KOPT-K1 (cell line): ENCODE measurements at regions not wholly inside any gene's neighbourhood (a gene's known extent, or its start where the extent isn't known, plus 50 kb on each side); places are given as distances from the start of the nearest gene placed in this dataset.

Source experiments
- H3K27ac ChIP-seq: fragments of 200-600 bp; sonication (generic); 2 replicates; pipeline ENCODE4 v1.5.1; 2016; ENCODE audit warnings: antibody characterized with exemption, mild to moderate bottlenecking, low read depth, low read length; ENCODE audit not compliant: poor library complexity, severe bottlenecking
- H3K36me3 ChIP-seq: fragments of 200-600 bp; sonication (generic); 2 replicates; pipeline ENCODE4 v1.5.1; 2017; ENCODE audit warnings: antibody characterized with exemption, mild to moderate bottlenecking, low read length, moderate library complexity; ENCODE audit not compliant: insufficient read depth
- H3K9me3 ChIP-seq: fragments of 200-600 bp; sonication (generic); 2 replicates; pipeline ENCODE4 v1.5.1; 2017; ENCODE audit warnings: antibody characterized with exemption, low read length, mild to moderate bottlenecking; ENCODE audit not compliant: insufficient read depth, poor library complexity, severe bottlenecking

DNA sequence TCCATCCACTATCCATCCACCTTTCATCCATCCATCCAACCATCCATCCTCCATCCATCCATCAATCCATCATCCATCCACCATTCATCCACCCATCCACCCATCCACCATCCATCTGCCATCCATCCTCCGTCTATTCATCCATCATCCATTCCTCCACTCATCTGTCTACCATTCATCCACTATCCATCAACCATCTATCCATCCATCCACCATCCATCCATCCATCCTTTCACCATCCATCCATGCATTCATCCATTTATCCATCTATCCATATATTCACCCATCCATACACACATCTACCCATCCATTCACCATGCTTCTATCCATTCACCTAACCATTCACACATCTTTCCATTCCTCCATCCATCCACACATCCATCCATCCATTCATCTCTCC lies 207.0 kb upstream of the CDH4 start:
- Histone ChIP-seq H3K27ac (no peak overlapping the region), H3K9me3 (no peaks in the 10 kb centered on the region), H3K36me3 (no peaks in the 10 kb centered on the region)

DNA sequence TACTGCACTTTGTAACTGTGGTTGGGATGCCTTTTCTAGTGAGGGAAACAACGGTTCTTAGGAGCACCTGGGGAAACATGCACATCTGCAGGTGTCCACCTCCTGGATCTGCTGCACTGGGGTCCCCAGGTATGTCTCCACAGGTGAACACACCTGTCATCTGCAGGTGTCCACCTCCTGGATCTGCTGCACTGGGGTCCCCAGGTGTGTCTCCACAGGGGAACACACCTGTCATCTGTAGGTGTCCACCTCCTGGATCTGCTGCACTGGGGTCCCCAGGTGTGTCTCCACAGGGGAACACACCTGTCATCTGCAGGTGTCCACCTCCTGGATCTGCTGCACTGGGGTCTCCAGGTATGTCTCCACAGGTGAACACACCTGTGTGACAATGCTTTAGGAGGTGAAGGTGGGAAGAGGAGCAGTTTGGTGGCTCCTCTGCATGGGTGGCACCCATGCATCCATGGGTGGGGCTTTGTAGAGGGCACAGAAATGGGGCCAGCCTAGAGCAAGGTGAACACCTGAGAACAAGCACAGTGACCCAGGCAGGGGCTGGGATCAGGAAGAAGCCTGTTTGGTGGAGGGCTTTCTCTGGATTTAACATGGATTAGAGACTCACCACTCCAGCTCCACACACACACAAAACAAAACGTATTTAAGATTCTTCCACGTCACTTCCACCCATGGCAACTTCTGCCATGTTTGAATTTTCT lies 206.0 kb upstream of the CDH4 start:
- Histone ChIP-seq H3K36me3 (no peaks in the 10 kb centered on the region), H3K27ac (no peak overlapping the region), H3K9me3 (no peaks in the 10 kb centered on the region)

DNA sequence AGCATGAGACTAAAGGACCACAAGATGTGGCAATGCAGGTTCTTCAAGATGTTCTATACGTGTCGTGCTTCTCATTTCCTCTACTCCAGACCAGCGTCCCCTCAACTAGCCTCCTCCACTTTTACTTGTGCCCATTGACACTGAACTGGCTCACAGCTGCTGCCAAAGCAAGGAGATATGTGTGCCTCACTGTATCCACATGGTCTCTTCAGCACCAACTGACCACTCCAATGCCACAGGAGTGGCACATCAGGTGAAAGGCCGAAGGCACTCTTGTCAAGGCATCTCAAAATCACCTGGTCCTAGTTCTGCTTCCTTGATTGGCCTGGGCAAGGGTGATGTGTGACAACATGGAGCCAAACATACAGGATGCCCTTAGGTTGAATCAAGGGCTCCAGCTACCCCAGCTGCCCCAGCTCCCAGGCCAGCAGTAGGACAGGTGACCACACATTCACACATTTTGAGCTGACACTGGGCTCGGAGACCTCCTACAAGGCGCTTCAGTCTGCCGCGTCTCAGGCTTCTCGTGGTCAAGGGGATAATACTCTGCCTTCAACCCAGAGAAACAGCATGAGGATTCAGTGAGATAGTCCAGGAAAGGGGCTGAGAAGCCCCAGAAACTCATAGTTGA lies 205.2 kb upstream of the CDH4 start:
- Histone ChIP-seq H3K27ac (no peak overlapping the region), H3K9me3 (no peaks in the 10 kb centered on the region), H3K36me3 (no peaks in the 10 kb centered on the region)

DNA sequence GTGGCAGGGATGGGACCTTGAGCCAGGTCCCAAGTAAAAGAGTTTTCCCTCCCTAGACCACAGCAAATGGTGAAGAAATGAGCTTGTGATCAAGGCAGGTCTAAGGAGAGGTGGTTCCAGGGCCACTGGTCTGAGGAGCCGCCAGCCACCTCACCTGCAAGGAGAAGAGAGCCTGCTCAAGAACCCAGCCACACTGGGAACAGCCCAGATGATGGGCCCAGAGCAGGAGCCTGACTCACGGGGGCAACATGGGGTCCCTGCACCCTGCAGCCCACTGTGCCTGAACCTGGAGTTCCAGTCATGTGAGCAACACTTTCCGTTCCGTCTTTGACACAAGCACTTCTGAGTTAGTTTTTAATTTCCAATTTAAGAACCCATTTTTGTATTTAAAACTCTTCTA lies 204.5 kb upstream of the CDH4 start:
- Histone ChIP-seq H3K27ac (no peak overlapping the region), H3K9me3 (no peaks in the 10 kb centered on the region), H3K36me3 (no peaks in the 10 kb centered on the region)

DNA sequence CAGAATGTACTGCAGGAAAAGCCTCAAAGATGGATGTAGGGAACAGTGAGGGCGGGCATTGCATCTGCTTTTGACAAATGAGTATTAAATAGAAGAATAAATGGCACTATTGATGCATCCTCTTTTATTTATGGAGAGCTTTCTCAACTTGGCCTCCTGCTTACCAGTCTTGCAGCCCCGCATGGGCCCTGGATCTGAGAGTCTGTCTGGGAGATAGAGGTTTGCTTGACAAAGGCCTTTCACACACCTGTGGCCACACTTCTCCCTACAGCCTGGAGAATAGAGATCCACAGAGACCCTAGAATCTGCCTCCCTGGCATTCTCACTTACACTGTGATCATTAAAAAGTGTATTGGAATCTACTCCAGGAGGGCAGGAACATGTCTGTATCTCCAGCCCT lies 203.8 kb upstream of the CDH4 start:
- no peaks in the 10 kb centered on the region for H3K36me3 ChIP-seq
- H3K27ac ChIP-seq = no peak overlapping the region
- no peaks in the 10 kb centered on the region for H3K9me3 ChIP-seq

DNA sequence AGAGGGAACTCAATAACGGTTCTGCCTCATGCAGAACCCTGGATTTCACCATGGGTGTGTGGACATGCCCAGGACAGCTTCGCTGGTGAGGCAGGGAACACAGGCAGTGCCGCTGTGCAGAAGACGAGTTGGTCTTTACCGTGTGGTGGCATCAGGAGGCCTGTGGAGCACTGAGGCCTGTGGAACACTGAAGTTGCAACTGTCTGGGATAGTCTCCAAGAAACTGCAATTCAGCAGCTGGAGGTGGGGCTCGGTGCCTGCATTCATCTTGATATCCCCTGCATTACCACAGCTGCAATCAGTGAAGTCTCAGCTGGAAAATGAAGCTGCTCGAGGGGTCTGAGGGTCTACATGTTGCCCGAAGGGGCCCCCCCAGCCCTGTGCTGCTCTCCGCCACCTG lies 202.4 kb upstream of the CDH4 start:
- no peaks in the 10 kb centered on the region for H3K36me3 ChIP-seq
- H3K27ac ChIP-seq = no peak overlapping the region
- no peaks in the 10 kb centered on the region for H3K9me3 ChIP-seq

DNA sequence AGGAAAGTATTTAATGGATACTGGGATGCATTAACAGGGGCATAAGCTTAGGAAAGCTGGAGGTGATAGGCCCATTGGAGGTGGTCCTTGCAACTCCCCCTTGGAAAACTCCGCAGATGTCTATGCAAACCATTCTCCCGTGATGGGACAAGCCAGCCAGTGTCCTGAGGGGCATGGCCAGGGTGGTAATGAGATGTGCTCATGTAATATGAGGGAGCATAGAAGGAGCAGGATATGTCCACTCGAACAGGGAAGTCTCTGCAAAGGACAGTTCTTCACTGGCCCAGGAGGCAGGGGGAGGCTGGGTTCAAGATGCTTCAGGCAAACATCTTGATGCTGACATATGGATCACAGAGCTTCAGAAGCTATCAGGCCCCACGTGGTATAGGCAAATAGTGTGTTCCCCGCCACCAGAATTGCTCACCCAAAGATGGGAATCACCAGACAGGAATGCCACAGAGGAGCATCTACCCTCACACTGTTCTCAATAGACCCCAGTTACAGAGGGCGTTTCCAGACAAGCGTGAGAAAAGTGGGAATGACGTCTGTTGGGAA lies 201.6 kb upstream of the CDH4 start:
- Histone ChIP-seq H3K27ac (no peak overlapping the region), H3K9me3 (no peaks in the 10 kb centered on the region), H3K36me3 (no peaks in the 10 kb centered on the region)

DNA sequence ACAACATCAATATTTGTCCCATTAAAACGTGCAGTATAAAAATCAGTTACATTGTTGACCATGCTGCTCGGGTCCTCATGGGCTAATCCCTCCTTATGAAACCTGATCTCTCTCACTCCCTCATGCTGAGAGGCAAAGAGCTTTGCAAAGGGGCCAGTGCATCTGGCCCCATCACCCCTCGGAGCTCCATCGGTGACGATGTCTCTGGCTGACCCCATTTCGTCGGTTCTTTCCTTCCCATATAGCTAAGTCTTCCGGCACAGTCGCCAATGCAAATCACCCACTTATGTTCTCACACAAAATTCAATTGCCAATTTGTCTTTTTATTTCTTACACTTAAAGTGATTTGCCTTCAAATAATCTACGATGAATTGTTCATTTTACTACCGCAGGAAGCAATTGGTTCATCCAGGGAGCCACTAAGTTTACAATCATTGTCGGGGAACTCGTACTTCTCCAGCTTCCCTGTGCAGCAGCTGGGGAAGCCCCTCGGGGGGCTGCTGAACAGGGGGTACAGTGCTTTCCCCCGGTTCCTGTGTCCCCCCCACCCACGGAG lies 199.8 kb upstream of the CDH4 start:
- Histone ChIP-seq H3K9me3 (no peaks in the 10 kb centered on the region), H3K36me3 (no peaks in the 10 kb centered on the region), H3K27ac (no peak overlapping the region)

DNA sequence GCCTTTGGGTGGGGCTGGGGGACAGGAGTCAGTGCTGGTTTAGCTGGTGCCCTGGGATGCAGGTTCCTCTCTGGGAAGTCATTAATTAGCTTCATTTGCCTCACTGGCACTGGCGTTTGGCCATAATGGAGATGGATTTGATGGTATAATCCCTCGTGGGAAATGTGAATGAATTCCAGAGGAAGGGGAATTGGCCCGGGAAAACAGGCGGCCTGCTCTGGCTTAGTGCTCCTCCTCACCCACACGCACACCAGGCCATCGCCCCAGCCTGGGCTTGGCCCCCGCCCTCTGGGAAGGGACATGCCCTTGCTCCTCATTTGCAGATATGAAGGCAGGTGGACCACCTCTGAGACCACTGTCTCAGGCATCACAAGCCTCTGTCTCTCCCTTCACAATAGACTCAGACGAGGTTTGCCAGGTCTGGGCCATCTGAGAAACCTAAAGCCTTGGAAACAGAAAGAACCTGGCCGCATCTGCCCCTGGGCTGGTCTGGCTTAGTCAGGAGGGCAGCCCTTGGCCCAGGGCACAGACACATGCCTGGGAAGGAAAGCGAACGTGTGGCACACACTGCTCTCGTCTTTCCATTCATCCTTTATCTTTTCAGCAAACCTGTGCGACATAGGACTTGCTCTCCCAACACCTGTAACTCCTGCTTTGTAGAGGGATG lies 199.2 kb upstream of the CDH4 start:
- Histone ChIP-seq H3K36me3 (no peaks in the 10 kb centered on the region), H3K9me3 (no peaks in the 10 kb centered on the region), H3K27ac (no peak overlapping the region)

DNA sequence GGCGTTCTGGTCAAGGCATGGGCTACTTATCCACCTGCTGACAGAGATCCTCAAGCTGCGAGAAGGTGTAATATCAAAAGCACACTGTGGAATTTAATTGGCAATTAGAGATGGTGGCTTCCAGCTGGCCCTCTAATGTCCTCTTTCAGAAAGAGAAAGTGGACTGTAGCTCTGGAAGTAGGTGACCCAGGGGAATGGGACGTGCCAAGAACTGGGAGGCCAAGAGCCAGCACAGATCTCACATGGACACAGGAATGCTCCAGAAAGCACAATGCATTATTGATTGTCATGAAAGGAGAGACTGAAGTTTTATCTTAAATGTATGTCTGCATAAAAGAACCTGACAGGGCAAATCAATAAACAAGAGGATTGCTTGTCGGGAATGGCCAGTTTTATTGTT lies 198.6 kb upstream of the CDH4 start:
- no peaks in the 10 kb centered on the region for H3K9me3 ChIP-seq
- H3K27ac ChIP-seq = no peak overlapping the region
- no peaks in the 10 kb centered on the region for H3K36me3 ChIP-seq

DNA sequence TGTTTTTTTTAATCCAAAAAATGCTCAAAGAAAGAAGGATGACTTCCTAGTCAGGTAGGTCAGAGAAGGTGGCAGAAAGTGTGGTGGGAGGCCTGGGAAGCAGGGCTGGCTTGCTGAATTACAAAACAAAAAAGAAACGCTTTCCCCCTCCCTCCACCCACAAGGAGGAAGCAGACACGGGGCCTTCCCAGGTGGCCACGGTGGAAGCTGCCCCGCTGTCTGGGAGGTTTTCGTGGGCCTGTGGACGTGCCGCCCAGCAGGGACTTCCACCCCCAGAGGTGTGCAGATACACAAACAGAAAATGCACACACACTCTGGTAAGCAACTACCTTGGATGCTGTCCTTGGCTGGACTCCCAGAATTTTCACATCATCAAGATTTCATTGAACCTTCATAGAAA lies 198.2 kb upstream of the CDH4 start:
- Histone ChIP-seq H3K9me3 (no peaks in the 10 kb centered on the region), H3K27ac (no peak overlapping the region), H3K36me3 (no peaks in the 10 kb centered on the region)

DNA sequence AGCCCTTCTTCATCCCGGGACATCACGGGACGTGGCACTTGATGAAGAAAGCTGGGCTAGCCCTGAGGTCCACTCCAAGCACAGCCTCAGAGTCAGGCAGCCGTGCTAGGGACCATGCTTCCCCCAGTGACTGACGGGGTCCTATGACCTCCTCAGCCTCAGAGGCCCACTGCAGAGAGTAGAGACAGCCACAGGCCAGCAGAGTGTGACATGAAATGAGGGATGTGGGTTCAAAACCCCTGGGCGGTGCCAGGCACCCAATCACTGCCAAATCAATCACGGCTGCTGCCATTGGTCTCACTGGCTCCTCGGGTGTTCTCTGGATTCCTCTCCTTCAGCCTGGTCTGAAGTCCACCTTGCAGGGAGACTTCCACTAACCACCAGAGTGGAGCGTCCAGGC lies 197.7 kb upstream of the CDH4 start:
- Histone ChIP-seq H3K9me3 (no peaks in the 10 kb centered on the region), H3K36me3 (no peaks in the 10 kb centered on the region), H3K27ac (no peak overlapping the region)

DNA sequence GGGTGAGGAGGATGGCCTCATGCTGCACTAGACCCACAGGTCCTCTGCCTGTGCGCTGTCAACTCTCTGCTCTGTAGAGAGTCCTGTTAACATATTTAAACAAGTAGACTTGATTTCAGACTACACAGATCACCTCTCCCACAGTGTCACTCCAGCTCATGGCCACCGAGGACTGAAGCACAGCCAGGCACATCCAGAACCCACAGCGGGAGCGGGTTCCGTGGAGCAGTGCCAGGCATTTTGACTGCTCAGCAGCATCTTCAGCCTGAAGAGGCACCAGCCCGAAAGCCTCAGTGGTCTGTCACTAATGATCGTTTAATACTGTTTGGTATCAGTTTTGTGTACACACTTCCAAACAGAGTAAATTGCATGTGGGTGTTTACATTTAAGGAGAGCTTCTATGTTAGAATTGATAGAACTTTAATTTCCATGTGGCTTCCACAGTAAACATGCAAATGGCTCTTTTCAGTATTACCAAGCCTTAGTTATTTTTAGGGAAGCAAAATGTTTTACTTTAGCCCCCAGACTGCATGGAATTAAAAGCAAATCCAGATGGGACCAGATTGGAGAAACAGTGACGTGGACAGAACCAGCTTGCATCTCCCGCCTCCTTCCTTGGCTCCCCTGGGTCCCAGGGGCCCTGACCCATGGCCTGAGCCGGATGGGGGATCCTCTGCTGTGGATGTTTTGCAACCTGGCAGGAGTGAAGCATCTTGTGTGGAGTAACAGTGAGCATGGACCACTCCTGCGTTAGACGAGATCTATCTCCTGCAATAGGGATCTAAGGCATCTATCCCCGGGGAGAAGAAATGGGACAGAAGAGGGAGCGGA lies 196.7 kb upstream of the CDH4 start:
- H3K9me3 ChIP-seq = no peaks in the 10 kb centered on the region
- no peak overlapping the region for H3K27ac ChIP-seq
- H3K36me3 ChIP-seq = no peaks in the 10 kb centered on the region

DNA sequence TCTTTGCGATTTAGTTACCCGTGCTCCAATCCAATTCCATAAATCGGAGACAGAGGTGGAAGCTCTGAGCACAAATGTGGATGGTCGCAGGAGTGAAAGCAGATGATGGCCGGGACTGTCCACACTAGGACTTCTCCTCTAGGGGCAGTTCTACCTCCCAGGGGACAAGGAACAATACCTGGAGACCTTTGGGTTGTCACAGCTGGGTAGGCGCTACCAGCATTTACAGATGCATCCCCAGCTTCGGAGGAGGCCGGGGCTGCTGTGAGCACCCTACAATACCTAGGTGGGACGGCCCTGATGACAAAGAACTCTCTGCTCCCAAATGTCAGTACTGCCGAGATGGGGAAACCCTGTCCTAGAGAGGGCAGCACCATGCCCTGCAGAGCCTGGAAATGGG lies 195.9 kb upstream of the CDH4 start:
- H3K36me3 ChIP-seq = no peaks in the 10 kb centered on the region
- H3K9me3 ChIP-seq = no peaks in the 10 kb centered on the region
- H3K27ac ChIP-seq = no peak overlapping the region
